ENCODE measurements at regions not wholly inside any gene's neighbourhood (a gene's known extent, or its start where the extent isn't known, plus 50 kb on each side); places are given as distances from the start of the nearest gene placed in this dataset.

DNA sequence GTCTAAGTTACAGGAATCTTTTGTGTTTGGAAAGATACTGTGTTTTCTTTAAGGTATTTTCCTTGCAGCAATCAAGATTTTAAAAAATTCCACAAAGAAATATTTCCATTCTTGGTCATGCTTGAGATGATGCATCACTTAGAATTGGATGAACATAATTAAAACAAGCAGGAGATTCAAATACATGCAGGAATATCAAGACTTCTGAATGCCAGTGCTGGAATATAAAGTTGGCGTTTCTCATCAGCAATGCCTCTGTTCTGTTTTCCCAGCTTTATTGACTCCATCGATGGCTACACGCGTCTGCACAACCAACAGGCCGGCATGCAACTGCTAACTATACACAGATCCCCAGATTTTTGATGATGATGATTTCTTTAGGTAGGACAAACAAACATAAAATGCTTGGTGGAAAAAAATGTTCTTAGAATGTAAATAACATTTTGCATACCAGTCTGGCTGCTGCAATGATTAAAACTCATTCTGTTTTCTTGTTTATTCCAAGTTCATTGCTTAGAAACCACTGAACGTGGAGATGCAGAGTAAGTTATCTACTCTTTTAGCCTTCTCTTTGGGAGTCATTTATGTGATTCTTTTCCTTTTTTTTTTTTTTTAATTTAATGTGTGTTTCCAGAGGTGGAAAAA lies 91.3 kb upstream of the FAM171A1 start:
- DNase-seq: no peak

DNA sequence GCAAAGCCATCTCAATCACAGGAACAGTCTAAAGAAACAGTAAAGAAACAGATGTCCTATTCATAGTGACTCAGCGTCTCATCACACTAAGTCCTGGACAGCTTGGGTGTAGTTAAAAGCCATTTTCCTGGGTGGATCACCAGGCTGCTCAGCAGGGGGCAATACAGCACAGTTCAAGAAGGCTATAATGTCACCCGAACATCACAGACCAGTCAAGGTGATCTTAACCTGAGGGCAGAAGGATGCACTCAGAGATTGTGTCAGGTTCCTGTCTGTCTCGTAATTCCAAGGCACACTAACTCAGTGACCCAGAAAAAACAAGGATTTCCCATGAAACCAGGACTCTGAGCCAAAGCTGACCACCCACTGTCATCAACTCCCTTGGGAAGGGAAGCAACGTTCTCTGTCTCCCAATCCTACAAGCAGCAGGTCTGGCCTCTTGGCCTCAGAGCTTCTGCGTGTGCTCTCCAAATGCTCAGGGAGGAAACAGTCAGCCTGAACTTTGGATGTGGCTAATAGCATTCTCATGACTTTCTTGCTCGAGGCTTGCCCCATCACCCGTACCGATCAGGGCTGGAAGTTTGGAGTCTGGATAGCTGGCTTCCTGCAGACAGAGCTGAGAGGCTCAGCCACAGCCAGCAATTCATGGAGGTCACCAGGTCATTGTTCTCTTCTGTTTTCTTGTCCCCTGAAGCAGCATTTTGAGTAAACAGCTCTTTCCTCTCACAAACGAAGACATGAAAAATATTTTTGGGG lies 90.4 kb upstream of the FAM171A1 start:
- DNase-seq: no peak

DNA sequence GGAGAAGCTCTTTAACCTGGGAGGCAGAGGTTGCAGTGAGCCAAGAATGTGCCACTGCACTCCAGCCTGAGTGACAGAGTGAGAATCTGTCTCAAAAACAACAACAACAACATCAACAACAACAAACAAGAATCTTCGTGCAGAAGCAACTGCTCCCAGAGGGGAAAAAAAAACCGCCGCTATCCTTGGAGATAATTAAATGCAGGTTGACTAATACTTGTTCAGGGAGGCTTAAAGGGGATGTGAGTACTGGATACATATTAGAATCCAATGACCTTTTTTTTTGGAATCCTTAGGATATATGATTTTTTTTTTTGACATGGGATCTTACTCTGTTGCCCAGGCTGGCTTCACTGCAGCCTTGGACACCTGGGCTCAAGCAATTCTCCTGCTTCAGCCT lies 89.6 kb upstream of the FAM171A1 start:
- no peak for DNase-seq

DNA sequence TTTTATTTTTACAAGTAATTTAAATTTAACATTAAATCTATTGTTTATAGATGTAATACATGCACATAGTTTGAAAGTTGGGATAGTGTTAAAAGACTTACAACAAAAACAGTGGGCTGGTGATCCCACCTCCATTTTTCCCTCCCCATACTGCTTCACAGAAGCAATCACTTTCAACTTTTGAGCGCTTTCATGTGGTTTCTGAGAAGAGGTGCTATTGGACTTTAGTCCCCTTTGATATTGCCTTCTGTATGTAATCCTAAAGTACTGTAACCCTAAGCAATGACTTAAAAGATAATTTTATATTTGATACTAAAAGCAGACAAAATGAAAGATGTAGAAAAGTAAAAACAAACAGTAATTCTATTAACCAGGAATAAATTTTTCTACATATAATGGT lies 88.1 kb upstream of the FAM171A1 start:
- DNase-seq: no peak

DNA sequence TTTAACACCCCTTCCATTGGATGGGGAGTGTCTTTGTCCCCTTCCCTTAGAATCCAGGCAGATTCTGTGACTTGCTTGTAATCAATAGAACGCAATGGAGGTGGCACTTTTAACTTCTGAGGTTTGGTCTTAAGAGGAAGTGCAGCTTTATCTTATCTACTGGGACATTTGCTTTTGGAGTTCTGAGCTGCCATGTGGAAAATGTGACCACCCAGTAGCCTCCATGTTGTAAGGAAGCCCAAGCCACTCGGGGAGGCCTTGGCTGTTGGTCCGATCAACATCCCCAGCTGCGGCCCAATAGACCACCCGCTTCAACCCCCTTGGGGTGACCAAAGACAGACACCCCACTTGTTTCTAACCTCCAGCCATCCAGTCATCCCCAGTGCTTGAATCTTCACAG lies 86.3 kb upstream of the FAM171A1 start:
- DNase-seq: no peak

- DNase-seq: no peak
These were observed 84.4 kb upstream of the FAM171A1 start for GRCh38 chr10:15455456-15455855.

DNA sequence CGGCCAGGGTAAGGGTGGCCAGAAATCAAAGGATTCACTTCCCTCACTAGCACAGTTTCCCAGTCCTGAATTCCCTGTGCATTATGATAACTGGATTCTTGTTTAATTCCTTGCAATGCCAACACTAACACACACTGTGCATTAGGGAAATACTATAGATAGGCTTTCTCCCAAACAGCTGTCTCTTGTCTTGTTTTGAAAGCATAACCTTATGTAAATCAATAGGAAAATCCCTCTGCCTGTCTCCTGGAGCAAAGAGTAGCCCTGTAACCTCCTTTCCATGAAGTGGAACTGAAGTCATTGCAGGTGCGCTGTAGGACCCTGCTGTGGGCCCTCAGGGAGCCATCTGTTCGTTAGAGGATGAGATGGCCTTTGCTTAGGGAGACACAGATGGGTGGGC lies 82.8 kb upstream of the FAM171A1 start:
- DNase-seq: no peak

GRCh38 chr10:15453457-15453856 lies 82.4 kb upstream of the FAM171A1 start:
- no peak for DNase-seq

- no peak for DNase-seq
These were observed 81.5 kb upstream of the FAM171A1 start for GRCh38 chr10:15452545-15452944.

DNA sequence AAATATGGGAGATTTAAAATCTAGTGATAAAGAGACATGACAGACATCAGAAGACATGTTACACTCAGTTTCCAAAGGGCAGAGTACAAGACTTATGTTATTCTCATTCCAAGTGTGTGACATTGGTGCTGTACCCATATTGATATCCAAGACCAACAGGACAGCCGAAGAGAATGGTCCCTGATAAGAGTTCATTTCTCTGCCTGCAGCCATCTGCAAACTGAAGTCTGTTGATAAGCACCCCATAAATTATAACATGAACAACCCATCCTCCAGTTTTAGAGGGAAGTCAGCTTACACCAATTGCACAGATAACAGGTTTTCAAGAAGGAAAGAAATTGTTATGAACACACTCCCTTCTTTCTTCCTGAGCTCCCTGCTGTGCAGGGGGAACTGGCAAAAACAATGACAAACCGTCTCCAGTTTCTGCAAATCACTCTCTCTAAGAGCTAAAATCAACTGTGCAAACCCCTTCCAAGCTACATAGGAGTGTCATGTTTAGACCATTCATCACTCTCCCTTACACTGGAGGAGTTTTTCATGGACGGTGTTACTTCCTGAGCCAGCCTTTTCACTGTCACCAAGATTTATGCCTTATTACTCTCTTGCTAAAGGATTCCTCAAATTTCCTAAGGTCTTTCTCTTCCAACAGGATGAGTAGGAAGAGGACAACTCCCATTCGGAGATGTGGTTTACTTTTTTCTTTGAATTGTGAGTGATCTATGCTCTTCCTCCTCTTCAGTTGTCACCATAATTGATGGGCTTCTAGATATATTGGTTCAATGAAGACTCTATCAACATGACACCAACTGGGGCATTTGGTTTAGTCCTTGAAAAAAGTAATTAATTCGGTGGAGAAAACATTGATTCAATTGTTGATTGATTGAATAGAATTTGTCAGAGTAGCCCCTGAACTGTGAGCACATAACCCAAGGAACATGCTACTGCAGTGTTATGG lies 80.3 kb upstream of the FAM171A1 start:
- DNase-seq: no peak

DNA sequence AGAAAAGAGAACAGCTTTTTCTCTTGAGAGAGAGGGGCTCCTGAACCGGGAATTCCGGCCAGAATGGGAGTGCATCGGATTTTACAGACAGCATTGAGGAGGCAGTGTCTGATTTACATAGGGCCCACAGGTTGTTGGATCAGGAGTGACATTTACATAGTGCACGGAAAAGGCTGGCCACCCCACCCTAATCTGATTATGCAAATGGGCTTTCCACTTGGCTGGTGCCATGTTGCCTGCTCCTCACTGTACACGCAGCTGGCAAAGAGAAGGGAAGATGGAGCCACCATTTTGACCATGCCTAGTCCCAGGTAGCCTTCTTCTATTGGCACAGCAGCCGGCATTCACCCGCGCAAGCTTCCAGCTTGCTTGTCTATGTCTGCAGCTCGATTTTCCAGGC lies 77.5 kb upstream of the FAM171A1 start:
- DNase-seq: no peak

DNA sequence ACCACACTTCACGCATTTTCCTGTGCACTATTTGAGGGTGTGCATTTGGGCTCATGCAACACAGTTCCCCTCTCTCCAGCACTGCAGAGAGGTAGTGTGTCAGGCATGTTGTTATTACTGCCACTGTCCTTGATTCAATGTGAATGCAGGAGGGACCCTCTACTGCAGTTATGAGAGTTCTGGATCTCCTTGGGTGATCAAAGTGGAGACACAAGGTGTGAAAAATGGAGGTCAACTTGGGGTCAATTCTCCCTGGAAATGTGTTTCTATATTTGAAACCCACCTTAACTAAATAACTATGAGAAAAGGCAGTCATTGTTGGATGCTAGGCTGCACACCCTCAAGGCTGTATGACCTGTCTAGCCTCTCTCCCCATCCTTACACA lies 73.9 kb upstream of the FAM171A1 start:
- DNase-seq: no peak

DNA sequence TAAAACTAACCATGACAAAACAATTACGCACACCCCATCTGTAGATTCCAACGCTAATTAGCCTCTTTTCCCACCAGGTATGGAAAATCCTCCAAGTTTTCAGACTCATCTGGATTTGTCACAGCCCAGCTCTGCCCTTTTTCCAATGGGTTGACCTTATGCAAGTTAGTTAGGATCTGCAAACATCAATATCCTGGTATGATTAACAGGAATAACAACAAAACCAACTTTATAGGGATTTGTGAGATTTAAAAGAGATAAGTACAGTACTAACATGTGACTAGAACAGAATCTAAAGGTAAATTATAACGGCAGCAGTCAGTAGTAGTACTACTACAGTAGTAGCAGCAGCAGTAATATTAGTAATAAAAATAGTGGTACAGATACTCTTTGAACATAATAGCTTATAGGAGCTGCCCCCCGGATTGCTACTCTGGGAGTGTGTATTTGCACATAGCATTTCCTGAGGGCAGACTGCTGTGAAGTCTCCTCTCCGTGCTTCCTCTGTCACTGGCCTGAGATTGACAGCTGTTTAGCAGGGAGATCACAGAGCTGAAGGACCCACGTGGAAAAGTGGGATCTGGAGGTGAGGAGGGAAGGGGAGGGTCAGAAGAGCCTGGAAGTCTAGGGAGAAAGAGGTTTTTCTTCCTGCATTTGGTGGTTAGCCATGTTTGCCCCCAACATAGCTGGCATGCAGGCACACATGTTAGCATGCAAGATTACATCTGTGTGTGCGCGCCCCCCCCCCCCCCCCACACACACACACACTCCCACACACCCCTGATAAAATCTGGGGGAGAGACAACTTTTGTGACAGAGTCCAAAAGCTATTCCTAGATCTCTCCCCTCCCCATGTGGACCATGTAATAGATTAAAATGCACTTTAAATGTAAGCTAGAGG lies 73.3 kb upstream of the FAM171A1 start:
- DNase-seq: no peak

DNA sequence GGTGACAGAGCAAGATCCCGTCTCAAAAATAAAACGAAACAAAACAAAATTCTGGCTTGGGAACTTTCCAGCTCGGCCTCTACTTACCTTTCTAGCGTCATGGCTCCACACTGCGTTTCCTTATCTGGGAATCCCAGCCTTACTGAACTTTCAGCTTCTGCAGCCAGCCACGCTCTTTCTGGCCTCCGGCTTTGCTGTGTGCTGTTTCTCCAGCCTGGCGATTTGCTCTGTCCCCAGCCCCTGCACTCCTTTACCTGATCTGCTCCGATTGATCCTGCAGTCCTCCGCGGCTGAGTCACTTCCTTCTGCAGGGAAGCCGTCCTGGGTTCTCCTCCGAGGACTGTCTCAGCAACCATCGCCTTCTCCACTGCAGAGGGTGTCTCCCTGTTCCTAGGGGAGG lies 71.0 kb upstream of the FAM171A1 start:
- DNase-seq: no peak

GRCh38 chr10:15440204-15440711 lies 69.2 kb upstream of the FAM171A1 start:
- DNase-seq: no peak

GRCh38 chr10:15439341-15439842 lies 68.3 kb upstream of the FAM171A1 start:
- DNase-seq: no peak

DNA sequence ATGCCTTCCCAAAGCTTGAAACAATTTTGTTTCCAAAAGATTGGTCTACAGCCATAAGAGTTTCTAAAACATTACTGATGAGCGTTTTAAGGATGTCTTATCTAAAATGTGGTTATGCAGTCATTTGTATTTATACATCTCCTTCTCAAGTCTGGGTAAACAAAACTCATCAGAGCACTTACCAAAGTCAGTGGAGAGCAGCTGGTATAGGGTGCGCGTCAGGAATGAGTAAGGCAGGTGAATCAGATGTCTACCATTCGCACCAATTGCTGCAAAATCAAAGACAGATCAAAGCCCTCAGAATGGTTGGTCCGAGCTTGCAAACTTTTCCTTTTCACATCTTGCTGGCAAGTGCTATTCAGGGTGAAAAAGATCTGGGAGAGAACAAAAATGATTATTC lies 65.6 kb upstream of the FAM171A1 start:
- no peak for DNase-seq

DNA sequence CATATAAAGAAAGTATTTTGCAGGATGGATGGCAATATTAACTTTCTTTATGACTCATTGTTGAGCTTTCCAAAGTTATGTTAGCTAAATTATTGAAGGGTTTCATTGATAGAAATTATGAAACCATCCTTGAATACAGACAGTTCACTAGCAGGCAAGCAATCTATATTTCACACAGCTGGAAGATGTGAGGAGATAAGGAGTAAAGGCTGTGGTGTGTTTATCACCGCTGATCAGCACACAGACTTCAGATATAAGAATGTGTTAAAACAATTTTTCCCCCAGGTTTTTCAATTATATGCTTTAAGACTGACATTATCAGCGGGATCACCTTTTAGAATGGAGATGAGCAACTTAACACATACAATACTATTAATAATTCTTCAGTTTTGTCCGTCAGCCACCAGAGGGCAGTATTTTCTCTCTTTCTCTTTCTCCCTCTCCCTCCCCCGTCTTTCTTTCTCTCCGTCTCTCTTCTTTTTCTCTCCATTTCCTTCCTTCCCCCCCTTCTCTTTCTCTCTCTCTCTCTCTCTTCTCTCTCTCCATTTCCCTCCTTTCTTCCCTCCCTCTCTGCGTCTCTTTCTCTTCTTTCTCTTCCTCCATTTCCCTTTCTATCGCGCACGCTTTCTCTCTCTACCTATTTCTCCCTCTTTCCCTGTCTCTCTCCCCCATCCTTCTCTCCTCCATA lies 62.9 kb upstream of the FAM171A1 start:
- DNase-seq: peak; percentile 17

DNA sequence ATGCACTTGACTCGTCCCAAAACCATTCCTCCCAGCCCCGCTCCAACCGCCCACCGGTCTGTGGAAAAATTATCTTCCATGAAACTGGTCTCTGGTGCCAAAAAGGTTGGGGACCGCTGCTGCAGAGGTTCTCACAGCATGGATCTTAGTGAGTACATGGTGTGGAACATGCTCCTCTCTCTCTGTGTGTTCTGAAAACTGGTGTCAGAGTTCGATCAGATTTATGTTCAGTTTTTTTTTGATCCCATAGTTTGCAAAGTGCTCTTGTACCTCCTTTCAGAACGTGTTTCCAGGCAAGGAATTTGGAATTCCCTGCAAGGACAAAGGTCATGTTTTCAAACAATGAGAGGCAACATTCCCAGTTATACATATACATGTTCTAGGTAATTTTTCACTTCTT lies 61.2 kb upstream of the FAM171A1 start:
- DNase-seq: no peak

DNA sequence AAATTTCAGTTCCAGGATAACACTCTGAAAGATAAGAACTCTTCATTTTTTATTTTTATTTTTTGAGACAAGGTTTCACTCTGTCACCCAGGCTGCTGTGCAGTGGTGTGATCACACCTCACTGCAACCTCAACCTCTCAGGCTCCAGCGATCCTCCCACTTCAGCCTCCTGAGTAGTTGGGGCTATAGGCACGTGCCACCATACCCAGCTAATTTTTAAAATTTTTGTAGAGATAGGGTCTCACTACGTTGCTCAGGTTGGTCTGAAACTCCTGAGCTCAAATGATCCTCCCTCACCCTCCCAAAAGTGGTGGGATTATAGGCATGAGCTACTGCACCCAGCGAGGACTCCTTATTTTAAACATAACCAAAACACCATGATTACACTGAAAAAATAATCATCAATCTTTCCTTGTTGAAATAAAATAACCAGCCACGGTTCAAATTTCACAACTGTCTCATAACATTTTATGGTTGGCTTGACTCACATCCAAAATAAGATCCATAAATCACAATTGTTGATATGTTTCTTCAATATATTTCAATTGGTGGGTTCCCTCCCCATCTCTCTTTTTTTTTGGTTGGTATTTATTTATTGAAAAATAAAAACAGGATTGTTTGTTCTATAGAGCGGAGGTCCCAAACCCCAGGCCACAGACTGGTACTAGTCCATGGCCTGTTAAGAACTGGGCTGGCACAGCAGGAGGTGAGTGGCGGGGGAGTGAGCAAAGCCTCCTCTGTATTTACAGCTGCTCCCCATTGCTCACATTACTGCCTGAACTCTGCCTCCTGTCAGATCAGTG lies 60.1 kb upstream of the FAM171A1 start:
- no peak for DNase-seq

DNA sequence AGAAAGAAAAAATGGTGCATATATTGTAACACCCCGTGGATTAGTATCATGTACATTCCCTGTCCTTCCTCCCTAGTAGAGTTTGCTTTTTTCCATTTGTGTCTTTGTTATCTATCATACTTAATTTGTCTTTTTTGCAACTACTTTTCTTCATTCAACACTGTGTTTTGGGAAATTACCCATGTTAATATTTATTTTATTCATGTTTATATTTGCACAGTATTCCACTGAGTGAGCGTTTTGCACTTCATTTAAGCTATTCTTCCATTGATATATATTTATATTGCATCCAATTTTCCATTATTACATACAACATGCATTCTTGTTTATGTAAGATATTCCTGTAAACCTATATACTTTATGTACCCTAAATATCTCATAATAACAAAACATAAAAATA lies 57.6 kb upstream of the FAM171A1 start:
- no peak for DNase-seq

Measured in NCI-H2029 treated with DMSO at 0.1 percent for 48 hours (cell line).